Medulla oblongata (tissue), 1 donor: ENCODE measurements at regions not wholly inside any gene's neighbourhood (a gene's known extent, or its start where the extent isn't known, plus 50 kb on each side); places are given as distances from the start of the nearest gene placed in this dataset.
"Not testable (repeated sequence)": the region's sequence is repeated elsewhere in the genome, so short reads cannot be mapped to it uniquely, and the experiment has no call there.

ENCODE experiments used
- DNase-seq: peaks from one replicate; pipeline ENCODE4 v3.0.0-alpha.2; 2015; ENCODE audit errors: extremely low spot score

DNA sequence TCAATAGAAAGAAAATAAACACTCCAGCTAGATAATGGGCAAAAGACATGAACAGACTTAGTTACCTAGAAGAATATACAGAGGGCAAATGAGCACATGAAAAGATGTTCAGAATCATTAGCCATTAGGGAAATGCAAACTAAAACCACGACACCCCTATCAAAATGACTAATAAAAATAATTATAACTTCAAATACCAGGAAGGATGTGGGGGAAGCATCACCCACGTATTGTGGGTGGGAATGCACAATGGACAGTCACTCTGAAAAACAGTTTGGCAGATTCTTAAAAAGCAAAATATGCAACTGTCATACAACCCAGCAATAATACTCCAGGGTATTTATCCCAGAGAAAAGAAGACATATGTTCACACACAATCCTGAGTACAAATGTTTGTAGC, 92.6 kb downstream of the DLL1 start:
- DNase-seq = no peak

DNA sequence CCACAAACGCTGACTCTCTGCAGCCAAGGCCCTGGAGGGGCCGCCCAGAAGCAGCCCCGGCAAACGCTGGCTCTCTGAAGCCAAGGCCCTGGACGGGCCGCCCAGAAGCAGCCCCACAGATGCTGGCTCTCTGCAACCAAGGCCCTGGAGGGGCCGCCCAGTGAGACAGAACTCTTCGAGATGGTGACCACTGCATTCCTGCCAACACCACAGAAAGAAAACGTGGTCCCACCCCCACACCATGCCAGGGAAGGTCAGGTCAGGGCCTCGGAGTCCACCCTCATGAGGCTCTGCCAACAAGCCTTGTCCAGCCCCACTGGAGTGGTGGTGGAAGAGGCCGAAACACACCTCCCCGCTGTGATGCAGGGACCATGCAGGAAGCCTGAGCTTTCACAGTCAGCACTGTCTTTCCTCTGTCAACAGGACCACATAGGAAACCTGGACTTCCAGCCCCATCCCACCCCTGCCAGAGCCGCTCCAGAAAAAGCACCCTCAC, 97.5 kb downstream of the DLL1 start:
- no peak for DNase-seq

- DNase-seq = no peak
Observed at GRCh38 chr6:170192905-170193304, 98.0 kb downstream of the DLL1 start.

DNA sequence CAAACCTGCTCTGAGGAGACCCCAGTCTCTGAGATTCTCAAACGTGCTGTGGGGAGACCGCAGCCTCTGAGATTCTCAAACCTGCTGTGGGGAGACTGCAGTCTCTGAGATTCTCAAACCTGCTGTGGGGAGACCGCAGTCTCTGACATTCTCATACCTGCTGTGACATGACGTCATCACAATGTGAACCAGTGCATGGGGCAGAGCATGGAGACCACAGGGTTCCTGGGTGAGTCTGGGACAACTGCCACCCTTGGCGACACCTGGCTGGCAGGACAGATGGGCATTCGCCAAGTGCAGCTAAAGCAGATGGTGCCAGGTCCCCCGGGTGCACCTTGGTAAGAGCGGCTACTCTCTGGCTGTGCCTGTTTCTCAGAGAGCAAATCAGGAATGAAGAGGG, 98.8 kb downstream of the DLL1 start:
- DNase-seq = not testable (repeated sequence)

DNA sequence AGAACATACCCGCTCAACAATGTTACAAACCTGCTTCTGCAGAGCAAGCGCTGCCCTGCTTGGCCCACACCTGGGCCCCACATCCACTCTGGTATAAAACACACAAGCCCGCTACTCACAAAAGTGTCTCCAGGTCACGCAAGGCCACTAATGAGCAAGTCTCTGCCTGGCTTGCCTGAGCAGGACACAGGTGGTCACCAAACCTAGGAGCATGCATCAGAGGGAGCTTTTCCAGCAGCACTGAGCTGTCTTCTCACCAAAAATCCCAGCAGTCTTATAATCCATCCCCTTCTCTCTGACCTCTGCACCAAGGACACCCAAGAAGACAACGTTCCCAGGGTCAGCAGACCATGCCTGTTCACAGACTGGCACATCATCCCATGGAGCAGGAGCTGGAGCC, 100.8 kb downstream of the DLL1 start:
- no peak for DNase-seq

DNA sequence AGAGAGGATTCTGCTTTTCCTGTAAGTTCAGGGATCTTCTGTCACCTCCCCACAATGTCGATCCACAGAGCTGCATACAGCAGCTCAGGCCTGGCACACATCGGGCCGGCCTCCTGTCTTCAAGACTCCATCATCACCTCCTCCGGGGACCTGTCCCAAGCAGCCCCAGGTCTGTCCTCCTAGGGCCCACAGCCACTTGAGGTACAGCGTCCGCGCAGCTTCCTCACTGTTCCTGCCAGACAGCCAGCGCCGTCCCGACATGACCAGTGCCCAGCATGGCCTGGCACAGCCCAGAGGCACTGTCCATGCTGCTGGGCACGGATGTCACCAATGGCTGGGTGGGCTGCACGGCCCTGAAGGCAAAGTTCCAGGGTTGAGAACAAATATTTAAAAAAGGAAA, 101.6 kb downstream of the DLL1 start:
- DNase-seq = no peak

GRCh38 chr6:170188571-170189001, 102.3 kb downstream of the DLL1 start:
- DNase-seq = no peak

DNA sequence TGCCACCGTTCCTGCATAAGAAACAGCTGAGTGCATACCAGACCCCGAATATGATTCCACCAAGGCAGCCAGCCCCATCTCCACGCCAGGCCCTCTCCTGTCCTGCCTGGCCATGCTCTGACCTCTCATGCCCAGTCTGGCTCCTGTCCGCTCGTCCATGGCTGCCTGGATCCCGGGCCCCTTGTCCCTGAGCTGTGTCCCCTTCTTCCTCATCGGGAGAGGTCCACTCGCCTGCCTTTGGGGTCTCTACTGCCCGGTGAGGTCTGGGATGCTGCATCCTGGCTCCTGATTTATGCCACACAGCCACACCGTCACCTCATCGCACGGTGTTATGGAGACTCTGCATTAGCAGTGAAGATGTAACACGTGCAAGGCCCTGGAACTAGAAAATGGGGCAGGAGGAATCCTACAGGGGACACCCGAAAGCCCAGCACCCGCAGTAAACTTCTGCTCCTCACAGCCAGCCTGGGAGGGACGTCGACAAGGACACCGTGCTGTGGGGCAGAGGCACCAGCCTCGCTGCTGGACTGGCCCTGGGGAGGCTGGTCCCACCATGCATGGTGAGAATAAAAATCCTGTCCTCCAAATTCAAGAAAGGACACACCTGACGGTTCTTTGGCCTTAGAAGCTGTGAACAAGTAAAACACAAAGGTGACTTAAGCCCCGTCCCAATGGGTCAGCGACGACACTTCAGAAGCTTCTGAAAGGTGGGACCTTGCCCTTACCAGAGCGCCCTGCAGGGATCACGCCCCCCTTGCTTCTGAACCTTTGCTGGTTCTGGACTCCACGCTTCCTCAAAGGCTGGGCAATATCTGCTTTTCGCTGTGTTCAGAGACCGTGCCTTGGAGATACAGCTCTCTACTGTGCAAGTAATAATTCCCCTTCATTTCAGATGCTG, 103.0 kb downstream of the DLL1 start:
- no peak for DNase-seq

DNA sequence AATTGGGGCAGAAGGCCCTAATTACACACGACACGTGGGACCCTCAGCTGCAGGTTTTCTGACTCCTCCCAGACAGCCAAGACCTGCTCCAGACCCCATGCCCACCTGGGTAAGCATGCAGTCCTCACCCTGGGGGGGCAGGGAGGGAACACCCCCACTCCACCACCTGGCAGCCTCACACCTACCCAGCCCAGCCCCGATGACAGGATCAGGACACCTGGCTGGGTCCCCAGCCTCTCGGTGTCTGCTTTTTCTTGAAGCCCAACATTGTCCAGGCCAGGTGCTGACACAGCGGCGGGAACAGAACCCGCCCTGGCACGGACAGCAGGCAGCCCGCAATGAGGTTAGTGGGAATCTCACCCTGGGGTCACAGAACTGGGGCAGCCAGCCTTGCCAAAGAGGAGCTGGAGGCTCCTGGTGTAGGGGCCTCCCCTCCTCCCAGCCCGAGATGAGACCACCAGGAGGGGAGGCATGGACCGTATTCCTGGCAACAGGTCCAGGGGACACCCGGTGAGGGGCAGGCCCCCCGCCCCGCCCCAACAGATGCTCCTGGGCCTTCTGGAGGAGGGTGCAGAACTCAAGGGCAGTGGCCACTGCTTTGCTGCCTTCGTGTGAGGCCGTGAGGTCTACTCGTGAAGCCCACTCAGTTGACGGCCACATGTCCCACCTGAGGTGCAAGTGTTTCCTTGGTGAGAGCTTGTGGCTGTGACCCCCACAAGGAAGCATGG, 103.8 kb downstream of the DLL1 start:
- no peak for DNase-seq

- DNase-seq = no peak
Observed at GRCh38 chr6:170186006-170186935, 104.6 kb downstream of the DLL1 start.

GRCh38 chr6:170185175-170185978, 105.5 kb downstream of the DLL1 start:
- DNase-seq = peak; percentile 64

DNA sequence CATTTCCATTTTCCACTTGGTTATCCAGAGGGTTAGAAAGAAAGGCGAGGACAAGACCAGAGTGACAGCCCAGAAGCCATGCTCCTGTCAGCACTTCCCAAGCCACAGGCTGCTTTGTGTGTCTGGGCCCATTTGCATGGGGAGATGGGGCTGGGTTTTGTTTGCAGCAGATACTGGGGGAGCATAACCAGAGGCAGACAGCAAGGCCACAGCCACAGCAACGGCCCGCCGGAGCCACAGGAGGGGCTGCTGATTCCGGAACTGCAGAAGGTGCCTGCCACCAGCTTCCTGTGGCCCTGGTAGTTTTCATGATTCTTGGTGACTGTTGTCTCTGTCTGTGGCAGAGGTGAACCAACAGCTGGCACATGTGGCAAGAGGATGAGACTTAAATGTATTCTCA, 106.6 kb downstream of the DLL1 start:
- DNase-seq = no peak

GRCh38 chr6:170183521-170183920, 107.4 kb downstream of the DLL1 start:
- no peak for DNase-seq

- no peak for DNase-seq
Observed at GRCh38 chr6:170182781-170183120, 108.1 kb downstream of the DLL1 start.

DNA sequence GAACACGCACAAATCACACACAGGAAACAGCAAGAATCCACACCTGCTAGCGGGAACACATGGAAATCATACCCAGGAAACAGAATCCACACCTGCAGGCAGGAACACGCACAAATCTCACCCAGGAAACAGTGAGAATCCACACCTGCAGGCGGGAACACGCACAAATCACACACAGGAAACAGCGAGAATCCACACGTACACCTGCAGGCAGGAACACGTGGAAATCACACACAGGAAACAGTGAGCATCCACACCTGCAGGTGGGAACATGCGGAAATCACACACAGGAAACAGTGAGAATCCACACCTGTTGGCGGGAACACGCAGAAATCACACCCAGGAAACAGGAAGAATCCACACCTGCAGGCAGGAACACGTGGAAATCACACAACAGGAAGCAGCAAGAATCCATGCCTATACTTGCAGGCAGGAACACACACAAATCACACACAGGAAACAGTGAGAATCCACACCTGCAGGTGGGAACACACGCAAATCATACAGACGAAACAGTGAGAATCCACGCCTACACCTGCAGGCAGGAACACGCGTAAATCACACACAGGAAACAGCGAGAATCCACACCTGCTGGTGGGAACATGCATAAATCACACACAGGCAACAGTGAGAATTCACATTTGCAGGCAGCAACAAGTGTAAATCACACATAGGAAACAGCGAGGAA, 108.6 kb downstream of the DLL1 start:
- no peak for DNase-seq

GRCh38 chr6:170181338-170181690, 109.6 kb downstream of the DLL1 start:
- no peak for DNase-seq

GRCh38 chr6:170180671-170181337, 110.1 kb downstream of the DLL1 start:
- no peak for DNase-seq

GRCh38 chr6:170179616-170180324, 111.1 kb downstream of the DLL1 start:
- no peak for DNase-seq
